Glomerular visceral epithelial cell (primary cell): ENCODE measurements at regions not wholly inside any gene's neighbourhood (a gene's known extent, or its start where the extent isn't known, plus 50 kb on each side); places are given as distances from the start of the nearest gene placed in this dataset.

Source experiments
- DNase-seq: peaks from one replicate; pipeline ENCODE4 v3.0.0-alpha.2; 2016; ENCODE audit errors: extremely low spot score

DNA sequence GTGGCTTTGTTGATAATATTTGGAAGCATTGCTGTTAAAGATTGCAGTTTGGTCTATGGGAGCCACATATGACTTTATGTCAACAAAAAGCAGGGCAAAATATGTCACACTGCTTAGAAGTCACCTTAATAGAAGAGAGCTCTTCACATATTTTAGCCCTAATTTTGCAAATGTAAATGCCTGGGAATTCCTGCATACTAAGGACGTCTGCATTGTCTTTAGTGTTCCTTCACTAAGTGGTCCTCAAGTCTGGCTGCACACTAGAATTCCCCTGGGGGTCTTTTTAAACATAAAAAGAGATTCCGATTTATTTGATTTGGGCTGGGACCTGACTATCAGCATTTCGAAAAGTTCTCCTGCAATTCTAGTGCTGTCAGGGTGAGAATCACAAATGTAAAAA is 495.1 kb upstream of the FAM241A start:
- DNase-seq, result no peak

DNA sequence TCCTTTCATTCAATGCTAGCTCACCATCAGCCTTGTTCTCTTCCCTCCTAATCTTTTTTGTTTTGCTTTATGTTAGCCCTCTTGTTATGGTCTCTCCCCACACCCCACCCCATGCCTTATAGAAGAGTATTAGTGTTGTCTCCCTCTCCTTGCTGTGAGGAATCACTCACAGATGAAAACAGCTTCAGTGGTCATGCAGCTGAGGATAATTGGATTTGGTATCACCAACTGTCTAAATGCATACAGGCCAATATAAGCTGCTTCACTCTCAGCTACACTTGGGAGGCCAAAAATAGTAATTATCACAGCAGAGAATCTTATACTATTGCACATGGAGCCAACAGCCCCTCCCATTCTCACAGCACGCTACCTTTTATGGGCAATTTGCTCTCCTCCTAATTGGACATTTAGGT is 494.6 kb upstream of the FAM241A start:
- DNase-seq, result no peak

DNA sequence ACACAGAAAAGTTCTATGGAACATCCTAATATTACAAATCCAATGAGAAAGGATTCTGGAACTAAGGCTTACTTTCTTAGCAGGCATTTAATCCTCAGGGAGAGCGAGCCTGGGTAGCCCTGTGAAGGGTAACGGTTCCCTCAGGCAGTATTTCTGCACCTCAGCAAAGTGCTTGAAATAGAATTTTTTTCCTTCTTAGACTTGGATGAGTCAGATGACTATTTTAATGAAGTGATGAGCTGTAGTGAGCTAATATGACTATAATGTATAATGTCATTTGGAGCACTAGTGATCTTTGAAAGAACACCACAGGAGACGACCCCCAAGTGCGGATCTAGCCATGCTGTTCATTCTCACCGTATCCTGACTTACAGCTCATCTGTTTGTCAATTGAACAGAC is 493.0 kb upstream of the FAM241A start:
- no peak for DNase-seq

DNA sequence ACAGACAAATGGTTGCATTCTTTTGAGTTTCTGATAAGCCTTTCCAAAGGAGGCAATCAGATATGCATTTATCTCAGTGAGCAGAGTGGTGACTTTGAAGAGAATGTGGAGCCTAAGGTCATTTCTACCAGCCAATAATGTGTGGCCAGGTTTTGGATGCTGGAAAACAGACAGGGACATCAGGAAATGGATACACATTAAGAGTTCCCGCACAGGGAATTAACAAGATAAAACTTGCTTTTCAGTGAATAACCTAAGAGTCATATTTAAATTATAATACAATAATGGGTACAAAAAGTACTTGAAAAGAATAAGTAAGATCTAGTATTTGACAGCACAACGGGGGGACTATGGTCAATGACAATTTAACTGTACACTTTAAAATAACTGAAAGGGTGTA is 492.3 kb upstream of the FAM241A start:
- DNase-seq, result no peak

DNA sequence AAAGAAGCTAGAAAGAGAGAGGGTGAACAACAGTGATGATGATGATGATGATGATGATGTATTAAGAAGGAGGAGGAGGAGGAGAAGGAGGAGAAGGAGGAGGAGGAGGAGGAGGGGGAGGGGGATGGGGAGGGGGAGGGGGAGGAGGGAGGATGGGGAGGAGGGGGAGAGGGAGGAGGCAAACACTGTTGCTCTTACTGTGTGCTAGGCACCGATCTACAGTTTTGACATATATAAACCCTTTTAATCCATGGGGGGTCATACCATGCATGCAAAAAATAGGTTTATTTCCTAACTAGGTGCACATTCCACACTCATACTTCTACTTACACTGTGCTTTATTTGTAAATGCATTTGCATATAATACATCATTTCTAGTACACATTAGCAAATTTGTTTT is 482.8 kb upstream of the FAM241A start:
- no peak for DNase-seq

DNA sequence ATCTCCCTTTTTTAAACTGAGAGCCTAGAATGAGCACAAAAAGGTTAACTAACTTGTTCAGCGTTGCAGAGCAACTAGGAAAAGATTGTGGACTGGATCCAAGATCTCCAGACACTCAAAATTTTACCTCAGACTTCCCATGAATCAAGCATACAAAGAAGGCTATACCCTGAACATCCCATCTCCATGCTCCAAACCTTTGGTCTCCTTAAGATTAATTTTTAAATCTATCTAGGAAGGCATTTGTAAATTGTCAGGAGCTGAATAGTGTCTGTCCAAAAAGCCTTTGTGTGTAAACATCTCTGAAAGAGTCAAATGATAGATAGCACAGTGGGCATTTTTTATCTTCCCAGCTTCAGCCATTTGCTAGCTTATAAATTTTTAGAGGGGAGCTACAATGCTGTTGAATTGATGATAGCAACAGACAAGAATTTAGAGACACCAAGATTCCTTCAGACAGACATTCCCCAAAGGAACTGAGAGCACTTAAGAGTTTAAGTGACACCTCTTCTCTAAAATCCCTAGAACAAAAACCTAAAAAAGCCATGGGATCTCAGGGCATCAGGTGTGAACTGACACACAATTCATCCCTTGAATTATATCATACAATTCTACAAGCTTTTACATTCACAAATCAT is 480.8 kb upstream of the FAM241A start:
- DNase-seq, result no peak

DNA sequence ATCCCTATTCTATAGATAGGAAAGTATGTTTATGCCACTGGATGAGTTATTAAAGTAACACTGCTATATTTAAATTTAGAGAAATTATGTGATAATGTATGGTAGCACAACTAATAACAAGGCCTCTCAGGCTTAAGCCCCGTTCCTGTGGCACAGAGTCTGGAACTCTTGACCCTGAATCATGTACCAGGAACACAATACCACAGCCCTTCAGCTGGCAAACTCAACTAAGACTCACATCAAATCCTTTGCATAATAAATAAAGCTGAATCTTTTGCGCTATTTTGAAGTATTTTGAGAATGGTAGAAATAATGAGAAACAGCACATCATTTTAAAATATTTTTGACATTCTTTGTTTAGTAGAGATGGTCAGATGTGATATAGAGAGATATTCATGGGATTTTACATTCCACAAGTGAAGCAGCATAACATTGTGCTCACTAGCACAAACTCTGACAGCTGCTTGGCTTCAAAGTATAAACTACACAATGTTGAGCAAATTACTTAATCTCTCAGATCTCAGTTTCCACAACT is 478.4 kb upstream of the FAM241A start:
- DNase-seq, result no peak

DNA sequence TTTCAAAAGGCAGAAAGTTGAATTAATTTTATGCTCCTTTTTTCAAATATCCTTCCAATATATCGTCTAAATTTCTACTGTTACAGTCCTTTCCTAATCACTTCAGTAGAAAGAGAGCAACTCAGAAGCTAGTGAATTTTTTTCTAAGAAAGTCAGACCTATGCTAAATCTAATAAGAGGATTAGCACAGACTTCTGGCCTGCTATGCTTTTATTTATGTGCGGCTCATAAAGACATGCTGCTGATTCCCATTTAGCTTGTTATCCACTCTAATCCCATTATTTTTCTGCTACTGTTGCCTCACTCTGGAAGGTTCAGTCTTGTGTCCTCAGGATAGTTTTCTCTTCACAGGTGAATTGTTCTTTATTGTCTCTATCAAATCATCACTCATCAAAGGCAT is 473.5 kb upstream of the FAM241A start:
- DNase-seq, result no peak

DNA sequence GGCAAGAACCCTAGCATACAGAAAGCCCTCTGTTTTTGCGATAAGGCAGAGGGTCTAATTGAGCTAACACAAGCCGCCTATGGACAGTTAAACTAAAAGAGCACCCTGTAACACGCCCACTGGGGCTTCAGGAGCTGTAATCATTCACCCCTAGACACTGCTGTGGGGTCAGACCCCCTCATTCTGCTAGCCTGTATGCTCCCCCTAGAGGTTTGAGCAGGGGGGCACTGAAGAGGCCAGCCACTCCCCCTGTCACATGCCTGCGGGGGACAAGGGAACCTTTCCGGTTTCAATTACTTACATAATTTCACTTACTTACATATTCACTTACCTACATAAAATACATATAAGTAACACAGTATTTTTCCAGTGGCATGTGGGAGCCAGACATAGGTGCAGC is 469.5 kb upstream of the FAM241A start:
- DNase-seq, result no peak

DNA sequence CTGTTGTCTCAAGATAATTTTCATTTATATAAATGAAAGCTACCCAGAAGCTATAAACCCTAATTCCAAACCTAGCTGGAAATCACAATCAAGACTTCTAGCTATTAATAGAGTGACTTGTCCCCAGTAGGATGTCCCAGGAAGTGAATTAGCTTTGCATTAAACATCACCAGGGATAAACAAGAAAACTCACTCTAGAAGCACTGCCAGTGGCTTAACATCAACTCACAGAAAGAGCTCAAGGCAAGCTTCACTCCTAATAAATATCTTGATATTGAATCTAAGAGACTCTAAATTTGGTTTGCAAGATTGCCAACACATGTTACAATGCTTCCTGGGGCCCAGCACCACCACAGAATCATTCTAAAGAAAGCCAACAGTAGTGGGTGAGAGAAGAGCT is 468.7 kb upstream of the FAM241A start:
- DNase-seq, result no peak

DNA sequence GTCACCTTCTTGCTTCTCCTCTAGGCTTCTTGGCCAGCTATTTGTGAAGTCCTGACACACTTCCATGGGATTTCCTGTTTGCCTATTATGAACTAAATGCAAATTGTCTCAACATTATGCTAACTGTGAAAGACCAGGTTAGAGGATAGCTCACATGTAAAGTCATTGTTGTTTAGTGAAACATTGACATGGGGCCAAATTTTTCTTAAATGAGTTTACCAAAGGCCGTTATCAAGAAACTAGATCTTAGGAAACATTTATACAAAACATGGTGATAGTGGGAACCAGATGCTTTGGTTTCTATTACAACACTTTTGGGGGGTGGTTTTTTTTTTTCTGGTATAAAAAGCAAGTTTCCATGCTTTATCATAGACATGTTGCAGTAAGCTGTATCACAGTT is 466.8 kb upstream of the FAM241A start:
- no peak for DNase-seq

DNA sequence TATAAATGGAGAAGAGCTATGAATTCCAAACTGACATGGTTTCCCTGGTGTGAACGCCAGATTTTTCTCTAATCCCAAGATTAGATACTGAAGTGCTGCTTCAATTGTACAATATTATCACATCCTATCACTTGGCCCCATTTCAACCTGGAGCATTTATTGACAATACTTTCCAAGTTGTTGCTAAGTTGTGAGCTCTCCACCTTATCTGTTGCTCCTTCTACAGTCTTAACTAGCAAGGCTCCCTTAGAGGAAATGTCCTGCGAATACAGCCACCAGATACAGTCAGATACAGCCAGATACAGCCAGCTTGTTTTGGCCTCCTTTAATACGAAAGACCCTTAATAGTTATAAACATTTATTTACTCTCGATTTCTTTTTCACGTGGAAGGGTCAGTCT is 466.3 kb upstream of the FAM241A start:
- DNase-seq, result no peak

DNA sequence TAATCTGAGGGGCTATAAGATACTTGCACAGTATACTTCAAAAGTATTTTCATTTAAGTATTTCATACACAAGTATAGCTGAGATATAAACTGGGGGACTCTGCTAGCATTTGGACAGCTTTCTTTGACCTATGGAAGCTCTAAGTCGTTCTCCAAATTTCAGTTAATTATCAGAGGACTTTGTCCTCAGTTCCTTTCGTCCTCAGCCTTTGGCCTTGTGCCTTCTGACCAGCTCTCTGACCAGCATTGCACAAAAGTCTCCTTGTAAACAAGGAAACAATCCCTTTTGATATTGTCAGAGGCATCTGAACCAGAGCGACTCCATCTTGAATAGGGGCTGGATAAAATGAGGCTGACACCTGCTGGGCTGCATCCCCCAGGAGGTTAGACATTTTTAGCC is 464.0 kb upstream of the FAM241A start:
- DNase-seq, result no peak

DNA sequence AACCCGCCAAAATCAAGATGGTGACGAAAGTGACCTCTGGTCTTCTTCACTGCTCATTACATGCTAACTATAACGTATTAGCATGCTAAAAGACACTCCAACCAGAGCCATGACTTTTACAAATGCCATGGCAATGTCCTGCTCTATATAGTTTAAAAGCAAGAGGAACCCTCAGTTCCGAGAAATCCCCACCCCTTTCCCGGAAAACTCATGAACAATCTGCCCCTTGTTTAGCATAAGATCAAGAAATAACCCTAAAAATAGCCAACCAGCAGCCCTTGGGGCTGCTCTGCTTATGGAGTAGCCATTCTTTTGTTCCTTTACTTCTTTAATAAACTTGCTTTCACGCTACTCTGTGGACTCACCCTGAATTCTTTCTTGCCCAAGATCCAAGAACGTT is 463.5 kb upstream of the FAM241A start:
- no peak for DNase-seq

DNA sequence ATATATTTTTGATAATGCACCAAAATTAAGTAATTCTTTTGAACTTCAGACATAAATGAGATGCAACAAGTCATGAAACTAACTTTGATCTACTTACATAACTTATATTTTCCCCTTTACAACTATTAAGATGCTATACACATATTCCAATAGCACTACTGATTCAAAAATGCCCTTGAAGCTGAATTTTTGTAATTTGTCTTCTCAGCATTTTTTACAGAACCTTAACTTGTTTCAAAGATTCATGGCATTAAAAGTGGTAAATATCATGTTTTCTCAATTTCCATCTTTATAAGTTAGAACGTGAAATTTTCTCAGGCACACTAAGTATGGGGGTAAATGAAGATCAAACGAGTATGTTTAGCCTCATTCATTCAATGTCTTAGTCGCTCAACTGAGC is 460.0 kb upstream of the FAM241A start:
- DNase-seq, result no peak

DNA sequence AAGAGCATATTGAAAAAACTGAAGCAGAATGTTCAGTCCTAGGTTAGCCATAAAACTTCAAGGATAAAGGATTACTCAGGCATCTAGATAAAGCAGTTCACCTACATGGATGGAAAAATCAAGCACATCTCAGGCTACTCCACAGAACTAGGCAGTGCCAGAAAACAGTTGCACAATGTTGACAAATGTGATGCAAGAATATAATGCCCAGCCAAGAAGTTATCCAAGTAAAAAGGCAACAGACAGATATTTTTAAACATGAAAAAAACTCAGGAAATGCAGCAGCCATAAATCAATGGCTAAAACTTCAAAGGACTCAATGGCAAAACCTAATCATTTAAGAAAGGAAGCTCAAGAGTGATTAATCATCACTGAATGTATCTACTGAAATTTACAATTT is 456.0 kb upstream of the FAM241A start:
- peak; percentile 24 for DNase-seq

DNA sequence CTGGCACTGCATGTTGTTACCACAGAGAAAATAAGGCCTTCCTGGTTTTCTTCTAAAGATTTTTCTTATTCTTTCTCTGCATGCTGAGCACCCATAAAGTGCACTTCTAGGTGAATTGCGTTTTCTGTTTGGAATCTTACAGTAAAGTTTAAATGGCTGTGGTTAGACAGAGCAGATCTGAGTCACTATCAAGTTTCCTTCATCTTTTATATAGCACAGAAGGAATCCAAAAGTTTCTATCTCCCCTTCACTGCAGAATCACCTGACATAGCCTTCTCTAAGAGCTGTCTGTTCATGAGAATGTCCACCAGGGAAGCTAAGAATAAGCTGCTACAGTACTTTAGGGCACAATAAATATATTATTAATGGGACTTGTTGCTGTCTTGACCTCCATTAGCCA is 455.5 kb upstream of the FAM241A start:
- peak; percentile 27 for DNase-seq

DNA sequence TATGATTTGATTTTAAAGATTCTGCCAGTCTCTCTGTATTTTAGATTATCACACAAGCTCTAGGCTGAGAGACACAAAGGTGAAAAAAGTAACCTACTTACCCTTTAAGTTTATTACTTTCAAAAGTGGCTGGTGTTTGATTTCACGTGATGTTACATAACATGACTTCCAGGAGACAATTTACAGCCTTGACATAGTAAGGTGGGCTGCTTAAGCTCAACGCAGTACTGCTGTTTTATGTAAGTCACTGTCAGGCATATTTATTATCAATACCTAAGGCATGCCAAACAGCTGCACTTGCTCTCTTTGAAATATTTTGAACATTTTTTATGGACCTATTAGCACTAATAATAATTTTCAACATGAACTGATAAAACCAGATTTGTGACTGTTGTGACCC is 451.5 kb upstream of the FAM241A start:
- no peak for DNase-seq

DNA sequence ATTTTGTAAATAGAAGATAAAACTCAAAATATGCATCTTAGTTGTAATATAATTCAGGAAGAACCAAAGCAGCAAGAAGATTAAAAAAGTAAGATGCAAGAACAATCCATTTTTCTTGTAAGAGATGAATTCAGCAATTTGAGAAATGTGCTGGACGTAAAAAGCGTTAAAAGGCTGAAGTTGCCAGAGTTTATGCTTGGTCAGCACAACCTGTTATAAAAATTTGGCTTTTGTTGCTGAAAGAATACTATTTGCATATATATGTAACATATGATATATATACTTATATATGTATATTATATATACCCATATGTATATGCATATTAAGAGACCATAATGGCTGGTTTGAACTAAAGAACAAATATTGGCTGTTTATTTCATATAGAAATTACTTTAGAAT is 449.6 kb upstream of the FAM241A start:
- no peak for DNase-seq

DNA sequence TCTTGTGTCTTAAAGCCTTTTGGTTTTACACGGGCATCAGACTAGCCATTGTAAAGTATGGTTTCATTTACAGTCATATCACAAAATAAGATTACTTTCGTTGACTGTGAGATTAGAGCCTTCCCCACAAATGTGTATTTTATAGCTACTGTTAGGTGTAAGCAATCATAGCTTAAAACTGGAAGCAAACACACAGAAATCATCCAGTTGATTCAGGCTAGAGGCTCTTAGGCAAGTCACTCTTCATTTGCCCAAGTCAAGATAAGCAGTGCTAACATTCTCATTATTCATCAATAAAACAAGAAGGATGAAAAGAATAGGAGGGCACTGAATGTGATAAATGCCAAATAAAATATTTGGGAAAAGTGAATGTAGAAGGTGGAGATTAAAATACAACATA is 448.7 kb upstream of the FAM241A start:
- no peak for DNase-seq

DNA sequence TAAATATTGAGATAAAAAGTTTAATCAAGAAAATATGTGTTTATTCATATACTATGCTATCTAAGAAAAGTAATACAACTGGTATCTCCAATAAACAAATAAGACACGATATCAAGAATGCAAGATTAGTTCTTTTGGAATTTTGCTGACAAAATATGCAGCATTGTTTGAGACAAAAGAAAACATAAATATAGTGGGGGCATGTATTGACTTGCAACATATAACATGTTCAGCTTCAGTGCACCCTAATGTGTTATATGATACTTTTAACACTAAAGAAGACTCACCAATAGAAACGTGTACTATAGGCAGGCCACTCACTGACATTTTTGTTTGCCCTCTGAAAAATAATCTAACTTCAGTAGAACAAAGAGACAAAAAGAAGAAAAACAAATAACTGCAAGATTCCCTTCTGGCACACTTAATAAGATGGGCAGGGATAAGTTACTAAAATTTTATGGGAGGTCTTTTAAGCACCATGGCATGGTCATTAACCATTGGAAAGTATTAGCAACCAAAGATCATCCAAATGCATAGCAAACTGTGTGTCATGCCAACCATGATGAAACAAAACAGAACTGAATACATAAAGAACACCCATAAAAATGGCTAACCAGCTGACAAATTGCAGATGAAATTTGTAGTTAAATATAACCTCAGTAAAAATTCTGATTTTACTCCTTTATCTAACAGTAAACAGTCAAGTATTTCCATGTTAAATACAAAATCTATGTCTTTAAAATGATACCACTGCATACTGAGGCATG is 447.9 kb upstream of the FAM241A start:
- DNase-seq, result no peak

DNA sequence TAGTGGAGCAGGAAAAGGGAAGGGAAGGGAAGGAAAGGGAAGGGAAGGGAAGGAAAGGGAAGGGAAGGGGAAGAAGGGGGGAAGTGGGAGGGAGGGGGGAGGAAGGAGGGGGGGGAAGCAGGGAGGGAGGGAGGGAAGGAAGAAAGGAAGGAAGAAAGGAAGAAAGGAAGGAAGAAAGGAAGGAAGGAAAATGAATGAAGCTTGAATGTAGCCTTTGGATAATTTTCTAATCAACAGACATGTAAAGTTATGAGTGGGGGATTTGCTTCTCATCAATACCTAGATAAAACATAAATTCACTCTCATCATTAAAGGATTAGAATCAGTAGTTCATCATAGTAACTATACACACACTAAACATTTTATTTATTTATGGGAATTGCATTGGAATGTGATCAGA is 446.9 kb upstream of the FAM241A start:
- no peak for DNase-seq

DNA sequence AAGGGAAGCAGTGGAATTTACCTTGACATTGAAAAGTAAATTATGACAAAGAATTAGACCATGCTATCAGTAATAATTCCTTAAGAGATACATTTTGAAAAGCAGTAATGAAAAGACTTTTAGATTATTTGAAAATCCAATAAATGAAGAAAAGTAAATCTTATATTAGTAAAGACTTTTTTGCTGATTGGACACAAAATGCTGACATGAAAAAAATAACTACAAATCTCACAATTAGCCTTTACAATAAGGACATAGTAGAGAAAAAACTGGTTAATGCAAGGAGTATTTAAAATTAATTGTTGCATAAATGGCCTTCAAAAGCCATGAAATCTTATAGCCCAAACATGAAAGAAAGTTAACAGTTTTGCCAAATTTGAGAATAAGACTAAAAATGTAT is 446.1 kb upstream of the FAM241A start:
- DNase-seq, result no peak

DNA sequence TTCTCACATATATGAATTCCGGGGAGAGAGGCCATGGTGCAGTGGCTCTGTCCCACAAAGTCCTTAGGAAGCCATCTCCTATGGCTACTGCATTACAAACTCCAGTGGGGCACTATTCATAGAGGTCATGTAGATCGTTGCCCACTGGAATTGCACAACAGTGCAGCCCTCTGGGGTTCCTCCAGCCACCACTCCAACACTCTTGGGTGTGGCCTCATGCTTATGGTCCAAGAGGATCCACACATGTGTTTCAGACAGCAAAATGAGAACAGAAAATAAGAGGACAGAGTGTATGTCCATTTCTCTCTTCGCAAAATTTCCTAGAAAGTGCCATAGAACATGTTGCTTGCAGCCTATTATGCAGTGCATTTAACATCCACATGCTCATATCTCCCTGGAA is 444.2 kb upstream of the FAM241A start:
- no peak for DNase-seq
